HuH-7.5 (cell line): ENCODE measurements at regions not wholly inside any gene's neighbourhood (a gene's known extent, or its start where the extent isn't known, plus 50 kb on each side); places are given as distances from the start of the nearest gene placed in this dataset.
"Not testable (repeated sequence)": the region's sequence is repeated elsewhere in the genome, so short reads cannot be mapped to it uniquely, and the experiment has no call there.

Source experiments
- DNase-seq: peaks from one replicate; pipeline ENCODE4 v3.0.0; 2011; ENCODE audit warnings: low spot score

DNA sequence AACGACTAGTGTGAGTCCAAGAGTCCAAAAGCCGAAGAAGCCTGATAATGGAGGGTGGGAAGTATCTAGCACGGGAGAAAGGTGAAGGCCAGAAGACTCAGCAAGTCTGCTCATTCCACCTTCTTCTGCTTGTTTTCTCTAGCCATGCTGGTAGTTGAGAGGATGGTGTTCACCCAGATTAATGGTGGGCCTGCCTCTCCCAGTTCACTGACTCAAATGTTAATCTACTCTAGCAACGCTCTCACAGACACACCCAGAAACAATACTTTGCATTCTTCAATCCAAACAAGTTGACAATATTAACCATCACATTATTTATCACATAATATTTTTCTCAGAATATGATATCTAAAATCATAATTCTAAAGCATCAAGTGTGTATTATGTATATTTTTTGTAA is 1055.1 kb upstream of the PCDH10 start:
- DNase-seq: no peak

DNA sequence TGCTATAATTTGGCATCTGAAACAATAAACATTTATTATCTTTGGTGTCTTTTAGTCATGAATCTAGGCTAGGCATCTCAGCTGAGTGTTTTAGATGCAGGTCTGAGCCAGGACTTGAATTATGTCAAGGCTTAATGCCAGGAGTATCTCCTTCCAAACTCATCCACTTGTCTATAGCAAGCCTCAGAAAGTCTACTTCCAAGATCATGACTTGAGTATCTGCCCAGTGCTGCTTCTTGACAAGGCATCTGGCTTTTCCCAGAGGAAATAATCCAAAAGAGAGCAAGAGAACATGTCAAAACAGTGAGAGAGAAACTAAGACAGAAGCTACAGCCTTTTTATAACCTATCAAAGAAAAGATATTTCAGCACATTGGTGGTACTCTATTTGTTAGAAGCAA is 1052.1 kb upstream of the PCDH10 start:
- no peak for DNase-seq

DNA sequence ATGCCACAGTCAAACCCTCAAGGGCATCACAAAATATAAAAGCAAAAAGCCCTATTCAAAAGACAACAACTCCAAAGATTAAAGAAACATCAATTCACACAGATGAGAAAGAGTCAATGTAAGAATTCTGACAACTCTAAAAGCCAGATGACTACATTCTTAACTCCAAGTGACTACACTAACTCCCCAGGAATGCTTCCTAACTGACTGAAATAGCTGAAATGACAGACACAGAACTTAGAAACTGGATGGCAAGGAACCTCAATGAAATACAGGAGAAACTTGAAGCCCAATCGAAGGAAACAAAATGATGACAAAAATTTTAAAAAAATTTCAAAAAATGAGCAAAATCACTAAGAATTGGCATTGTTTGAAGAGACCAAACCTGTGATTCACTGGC is 1047.6 kb upstream of the PCDH10 start:
- DNase-seq: no peak

DNA sequence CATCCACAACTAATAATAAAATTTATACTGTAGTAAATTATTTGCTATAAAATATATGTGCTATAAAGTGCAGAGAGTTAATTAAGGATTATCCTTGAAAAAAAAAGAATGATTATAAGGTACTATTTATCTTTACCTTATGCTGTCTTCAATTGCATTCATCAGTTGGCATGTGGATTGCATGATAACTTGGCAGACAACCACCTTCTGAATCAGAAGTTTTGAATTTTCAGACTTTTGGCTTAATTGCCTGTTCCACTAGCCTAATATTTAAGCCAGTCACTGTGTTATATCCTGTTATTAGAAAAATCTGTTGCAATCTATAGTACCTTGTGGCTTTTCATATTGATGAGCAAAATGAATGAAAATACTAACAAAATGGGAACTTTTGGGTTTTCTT is 1040.3 kb upstream of the PCDH10 start:
- no peak for DNase-seq

DNA sequence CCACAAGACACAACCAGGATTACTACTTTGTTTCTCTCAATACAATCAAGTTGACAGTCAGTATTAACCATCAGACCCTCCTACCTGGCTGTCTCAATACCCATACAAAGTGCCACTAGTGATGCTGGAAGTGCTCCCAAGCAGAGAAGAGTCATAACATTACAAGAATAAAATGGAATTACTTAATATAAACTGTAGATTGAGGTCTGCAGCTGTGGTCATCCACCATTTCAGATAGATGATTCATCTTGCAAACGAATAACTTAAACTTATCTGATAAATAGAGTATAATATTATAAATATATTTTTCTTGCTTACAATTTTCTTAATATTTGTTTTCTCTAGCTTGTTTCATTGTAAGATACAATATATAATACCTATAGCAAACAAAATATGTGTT is 1034.2 kb upstream of the PCDH10 start:
- DNase-seq: no peak

DNA sequence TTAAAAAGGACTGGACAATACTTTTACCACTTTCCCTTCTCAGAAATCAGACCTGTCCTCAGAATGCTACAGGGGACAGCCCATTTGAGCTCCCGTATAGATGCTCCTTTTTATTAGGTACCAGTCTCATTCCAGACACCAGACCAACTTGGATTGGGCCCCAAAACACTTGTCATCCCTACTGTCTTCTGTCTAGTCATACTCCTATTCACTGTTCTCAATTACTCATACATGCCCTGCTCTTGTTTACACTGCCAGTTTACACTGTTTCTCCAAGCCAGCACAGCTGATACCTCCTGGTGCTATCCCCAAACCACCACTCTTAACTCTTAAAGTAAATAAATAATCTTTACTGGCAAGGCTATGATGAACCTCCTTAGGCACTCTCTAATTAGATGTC is 1026.4 kb upstream of the PCDH10 start:
- not testable (repeated sequence) for DNase-seq

DNA sequence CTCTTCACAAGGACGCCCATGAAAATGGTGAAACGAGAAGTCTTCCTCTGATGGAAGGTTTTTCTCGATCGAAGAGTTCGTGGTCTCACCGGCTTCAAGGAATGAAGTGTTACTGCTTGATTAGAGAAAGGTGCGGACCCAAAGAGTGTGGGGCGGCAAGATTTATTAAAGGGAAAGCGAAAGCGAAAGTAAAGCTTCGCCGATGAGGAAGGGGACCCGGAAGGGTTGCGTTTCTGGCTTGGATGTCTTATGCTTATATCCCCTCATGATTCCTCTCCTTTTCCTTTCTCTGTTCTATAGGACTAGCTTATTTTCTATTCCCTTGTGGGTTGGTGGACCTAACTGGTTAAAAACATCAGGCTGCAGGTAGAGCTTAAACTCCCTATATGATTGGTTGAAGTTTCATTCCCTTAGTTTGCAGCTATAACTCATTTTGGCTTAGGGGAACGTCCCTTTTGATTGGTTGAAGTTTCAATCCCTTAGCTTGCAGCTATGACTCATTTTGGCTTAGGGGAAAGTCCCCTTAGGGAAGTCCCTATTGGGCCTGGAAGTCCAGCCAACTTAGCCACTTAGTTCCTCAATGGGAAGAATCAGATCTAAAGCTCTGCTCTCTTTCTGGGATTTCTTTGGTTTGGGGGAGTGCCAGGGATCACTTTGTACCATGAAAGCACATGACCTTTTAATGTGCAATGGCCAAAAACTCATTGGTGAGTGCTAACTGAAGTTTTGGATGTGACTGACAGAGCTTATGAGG is 1025.0 kb upstream of the PCDH10 start:
- no peak for DNase-seq

DNA sequence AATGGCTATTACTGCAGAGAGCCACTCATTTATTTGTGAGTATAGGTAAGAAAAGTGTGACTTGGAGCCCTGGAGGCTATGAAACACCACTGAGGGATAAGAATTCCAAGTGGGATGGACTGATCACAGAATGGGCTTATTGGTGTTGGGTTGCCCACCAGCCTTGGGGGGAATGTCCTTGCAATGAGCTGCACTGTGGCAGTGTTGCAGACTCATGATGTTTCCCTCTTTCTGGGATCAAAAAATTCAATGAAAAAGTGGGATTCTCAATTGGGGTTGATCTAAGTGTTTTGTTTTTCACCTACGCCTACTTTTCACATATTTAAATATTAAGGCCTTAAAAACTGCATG is 1024.5 kb upstream of the PCDH10 start:
- no peak for DNase-seq

DNA sequence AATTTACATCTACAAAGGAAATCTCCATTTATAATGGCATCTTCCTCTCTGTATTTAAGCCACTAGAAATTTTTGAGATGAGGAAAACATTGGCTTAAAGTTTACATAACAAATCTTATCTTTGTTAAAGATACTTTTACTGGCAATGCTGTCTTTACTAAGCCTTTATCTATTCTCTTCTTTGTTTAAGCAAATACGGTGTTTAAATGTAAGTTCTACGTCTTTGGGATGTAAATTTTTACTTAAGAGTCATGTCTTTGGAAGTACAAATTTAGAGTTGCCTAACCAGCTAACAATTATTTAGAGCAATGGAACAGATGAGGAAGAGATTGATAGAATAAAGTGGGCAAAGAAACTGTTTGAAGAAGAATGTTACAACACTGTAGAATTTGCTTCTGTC is 1024.0 kb upstream of the PCDH10 start:
- no peak for DNase-seq

DNA sequence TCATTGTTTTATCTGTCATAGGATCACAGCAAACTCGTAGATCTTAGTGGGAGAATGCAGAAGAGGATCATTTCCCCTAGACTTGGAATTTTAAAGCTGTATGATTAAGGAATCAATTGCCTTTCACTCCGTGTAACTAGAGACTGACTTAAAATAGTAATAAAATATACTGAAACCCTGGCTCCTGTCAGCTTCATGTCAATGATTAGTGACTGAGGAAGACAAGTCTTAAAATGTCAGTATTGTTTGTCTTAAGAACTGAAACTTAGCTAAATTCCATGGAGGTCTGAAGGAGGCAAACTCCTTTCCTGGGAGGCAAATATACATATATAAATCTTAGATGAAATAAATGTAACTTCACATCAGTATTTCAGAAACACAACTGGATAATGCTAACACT is 1016.7 kb upstream of the PCDH10 start:
- DNase-seq: no peak

DNA sequence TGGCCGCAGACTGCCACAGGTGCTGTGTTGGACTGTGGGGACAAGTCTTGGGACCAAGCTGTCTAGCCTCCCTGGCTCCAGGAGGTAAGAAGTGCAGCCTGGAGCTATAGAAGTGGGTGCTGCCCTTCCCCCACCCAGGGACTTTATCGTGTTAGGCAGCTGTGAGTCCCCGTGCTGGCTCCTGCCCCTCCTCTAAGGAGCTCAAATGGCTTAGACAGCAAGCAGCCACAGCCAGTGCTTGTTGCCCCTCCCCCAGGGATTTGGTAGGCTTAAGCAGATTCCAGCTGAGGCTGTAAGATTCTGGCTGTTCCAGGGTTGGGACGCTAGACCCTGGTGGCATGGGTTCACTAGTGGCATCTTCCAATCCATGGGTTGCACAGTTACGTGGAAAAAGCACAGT is 979.4 kb upstream of the PCDH10 start:
- DNase-seq: no peak

DNA sequence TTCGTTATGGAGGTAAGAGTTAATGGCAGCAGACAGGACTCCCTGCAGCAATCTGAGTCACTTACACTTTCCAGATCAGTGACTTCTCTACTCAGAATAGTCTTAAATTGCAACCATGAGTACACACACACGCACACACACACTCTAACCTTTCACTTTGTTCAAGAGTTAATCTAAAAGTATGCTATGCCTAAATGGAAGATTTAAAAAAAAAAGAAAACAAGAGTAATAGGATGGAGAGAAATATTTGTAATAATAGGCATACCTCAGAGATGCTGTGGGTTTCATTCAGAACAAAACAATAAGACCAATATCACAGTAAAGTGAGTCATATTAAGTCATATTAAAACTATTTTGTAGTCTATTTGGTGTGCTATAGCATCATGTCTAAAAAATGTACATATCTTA is 969.1 kb upstream of the PCDH10 start:
- no peak for DNase-seq

DNA sequence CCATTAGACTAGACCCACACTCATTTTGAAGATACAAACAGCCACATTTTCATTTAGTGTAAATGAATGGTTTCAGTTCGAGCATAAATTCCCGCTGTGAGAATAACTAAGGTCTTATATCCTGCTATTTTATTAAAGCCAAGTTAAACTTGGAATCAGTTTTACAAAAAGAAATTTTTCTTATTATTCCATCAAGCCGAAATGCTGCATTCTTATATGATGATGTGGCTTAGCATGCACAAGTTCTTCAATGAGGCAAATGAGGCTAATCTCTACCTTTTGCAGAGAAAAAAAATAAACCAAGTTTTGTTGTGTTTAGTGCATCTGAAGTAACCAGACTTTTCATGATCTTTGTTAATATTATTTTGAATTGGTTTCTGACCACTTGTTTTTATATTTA is 953.9 kb upstream of the PCDH10 start:
- no peak for DNase-seq

DNA sequence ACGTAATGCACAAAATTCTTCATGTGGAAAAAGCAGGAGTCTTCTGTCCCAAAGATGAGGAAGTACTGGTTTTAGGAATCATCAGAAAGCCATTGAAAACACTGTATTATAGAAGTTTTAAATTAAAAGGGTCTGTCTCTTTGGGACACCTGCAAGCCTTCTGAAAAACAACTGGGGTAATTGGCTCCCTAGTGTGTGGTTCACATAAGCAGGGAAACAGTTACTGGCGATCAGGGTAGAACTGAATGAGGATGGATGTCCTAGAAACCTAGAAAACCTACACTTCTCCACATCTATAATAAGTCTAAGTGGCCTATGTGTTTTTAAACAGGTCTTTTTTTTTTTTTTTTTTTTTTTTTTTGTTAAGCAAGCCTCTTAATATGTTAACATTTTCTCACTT is 945.5 kb upstream of the PCDH10 start:
- no peak for DNase-seq

DNA sequence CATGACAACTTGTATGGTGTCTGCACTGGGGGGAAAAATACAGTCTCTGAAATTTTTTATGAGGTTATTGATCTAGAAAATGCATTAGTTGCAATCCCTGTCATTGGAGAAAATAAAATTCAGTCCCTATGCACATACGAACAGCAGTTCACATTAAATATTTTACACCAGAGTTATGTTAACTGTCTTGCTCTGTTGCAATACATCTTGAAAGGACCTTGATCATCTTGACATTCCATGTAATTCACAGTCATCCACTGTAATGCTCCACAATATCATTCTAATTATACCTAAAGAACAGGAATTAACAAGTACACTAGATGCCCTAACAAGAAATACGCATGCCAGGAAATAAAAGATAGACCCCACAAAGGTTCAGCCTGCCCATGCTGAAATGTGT is 934.6 kb upstream of the PCDH10 start:
- no peak for DNase-seq

DNA sequence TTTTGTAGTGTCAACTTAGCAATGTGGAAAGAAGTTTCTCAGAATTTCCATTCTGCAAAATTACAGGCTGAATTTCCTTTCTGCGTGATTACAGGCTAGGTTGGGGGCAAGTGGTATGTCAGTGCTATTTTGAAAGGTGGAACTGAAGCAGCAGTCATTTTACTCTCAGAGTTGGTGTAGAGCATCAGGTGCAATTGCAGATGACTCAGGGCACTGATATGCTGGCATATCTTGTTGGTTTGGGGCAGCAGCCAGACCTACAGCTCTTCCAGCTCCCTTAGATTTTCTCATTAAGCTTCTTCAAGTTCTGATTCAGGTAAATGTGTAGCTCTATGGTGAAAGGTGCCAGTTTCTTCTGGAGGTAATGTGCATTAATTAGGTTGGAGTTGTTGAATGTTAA is 930.7 kb upstream of the PCDH10 start:
- no peak for DNase-seq

DNA sequence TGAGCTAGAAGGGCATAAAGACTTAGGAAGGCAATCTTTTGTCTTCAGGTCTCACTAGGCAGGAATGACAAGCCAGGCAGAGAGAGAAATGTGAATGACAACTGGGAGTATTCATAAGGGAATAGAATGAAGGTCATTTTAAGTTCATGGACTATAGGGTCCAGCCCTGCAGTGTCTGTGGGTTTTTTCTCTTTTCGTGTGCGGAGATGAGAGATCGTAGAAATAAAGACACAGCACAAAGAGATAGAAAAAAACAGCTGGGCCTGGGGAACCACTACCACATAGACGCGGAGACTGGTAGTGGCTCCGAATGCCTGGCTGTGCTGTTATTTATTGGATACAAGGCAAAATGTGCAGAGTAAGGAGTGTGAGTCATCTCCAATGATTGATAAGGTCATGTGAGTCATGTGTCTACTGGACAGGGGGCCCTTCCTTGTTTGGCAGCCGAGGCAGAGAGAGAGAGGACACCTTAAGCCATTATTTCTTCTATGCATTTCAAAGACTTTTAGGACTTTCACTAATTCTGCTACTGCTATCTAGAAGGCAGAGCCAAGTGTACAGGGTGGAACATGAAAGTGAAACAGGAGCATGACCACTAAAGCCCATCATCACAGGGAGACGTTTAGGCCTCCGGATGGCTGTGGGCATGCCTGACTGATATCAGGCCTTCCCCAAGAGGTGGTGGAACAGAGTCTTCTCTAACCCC is 921.8 kb upstream of the PCDH10 start:
- no peak for DNase-seq

DNA sequence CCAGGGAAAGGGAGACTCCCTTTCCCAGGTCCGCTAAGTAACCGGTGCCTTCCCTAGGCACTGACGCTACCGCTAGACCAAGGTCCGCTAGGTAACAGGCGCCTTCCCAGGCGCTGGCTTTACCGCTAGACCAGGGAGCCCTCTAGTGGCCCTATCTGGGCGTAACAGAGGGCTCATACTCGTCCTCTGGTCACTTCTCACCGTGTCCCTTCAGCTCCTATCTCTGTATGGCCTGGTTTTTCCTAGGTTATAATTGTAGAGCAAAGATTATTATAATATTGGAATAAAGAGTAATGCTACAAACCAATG is 921.3 kb upstream of the PCDH10 start:
- DNase-seq: not testable (repeated sequence)

DNA sequence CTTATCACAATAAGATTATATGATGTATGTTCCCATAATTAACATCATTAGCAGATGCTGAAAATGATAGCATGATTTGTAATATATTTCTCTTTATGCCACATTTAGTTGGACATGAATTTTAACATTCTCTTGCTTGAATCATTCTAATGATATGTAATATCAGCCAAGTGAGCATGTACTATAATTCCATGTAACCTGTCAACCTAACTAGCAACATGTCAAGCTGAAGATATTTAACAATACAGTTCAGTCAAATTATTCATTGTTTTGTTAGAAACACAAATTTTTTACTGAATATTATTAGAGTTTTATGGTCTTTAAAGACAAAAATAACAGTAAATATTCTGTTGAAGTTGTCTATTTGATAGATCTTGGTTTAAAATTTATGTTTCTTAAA is 920.4 kb upstream of the PCDH10 start:
- no peak for DNase-seq

DNA sequence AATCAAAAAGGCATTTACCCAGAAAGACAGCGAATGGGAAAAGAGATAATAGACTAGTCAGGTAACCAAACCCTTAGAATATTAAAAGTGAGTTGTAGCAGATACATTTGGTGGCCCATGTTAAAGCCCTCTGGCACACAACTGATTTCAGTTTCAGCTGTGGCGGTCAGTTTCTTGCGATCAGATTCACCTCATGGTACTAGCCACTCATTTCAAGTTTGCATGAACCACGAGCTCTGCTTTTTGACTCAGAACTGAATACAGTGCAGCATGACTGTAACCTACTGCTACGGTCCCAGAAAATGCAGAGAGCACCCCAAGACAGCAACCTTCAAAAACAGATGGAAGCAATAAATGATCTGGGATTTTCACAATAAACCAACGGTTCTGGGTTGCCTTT is 919.1 kb upstream of the PCDH10 start:
- DNase-seq: no peak

DNA sequence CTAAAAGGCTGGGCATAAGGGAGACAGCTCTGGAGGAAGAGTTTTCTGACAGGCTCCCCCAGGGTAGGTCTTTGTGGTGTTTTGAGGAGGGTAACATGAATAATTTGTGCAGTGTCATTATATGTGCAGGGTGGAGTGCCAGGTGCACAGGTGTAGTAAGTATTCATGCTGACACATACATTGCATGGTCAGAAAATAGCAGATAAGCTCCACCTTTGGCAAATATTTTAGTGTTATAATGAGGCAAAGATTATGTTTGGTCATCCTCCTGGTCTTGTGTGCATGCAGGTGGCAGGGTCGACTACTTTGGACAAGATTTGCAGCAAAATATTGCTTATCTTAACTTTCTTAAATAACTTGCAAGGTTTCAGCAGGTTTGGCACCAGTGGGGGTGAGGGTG is 910.4 kb upstream of the PCDH10 start:
- DNase-seq: no peak

DNA sequence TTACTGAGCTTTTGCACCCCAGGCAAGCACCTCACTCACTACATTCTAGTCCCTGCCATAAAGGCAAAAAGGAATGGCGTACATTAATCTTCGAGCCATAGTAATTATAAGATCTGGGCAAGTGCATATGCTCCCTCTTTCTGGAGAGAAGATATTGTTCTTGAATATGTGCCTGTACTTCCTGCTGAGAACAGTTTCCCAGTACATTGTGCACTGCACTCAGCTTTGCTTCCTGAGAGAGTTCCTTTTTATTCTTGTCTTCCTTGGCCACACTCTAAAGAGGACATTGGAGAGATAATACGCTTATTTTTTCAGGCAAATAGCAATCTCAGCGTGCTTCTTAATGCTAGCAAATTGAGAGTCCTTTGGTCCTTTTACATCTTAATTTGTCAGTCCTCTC is 909.0 kb upstream of the PCDH10 start:
- no peak for DNase-seq

DNA sequence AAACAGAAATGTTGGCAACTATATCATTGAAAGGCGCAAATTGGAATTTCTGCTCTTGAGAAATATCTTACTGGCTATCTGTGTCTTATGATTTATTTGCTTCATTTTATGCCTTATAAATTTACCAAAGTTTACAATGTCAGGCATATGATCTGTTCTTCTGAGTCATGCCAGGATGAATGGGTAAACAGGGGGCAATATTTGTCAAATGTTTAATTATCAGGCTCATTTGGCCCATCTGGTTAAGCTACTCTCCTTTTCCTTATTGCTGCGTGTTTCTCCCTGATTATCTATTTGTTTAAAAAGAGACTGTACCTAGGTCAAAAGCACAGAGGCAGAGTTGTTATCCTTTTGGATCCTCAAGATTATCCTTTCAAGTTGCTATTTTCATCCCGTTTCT is 903.8 kb upstream of the PCDH10 start:
- DNase-seq: no peak

DNA sequence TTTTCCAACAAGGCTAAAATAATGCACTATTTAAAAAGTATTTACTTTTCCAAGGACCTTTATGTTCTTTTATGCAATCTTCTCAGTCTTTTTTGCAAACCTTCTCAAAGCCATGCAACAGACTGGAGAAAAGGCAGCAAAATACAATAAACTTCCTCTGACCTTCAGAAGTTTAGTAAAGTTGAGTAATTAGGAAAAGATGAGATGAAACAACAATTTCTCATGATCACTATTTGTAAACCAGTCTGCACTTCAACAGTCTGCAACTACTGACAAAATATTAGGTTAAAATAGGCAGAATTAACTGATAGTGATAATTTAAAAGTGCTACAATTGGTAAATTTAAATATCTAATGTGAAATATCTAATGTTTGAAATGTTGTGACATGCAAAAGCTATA is 884.9 kb upstream of the PCDH10 start:
- DNase-seq: no peak
